HEK293T (cell line): ENCODE measurements at regions not wholly inside any gene's neighbourhood (a gene's known extent, or its start where the extent isn't known, plus 50 kb on each side); places are given as distances from the start of the nearest gene placed in this dataset.

Experiments used
- CTCF ChIA-PET: fragments of 350-600 bp; formaldehyde crosslinking; extraction: SDS; loops from one replicate; lab custom pipeline; 2021; ENCODE audit warnings: antibody characterized with exemption, inconsistent platforms; lab: Yijun Ruan, JAX
- POLR2A ChIA-PET: fragments of 350-600 bp; formaldehyde crosslinking; extraction: SDS; loops from one replicate; lab custom pipeline; 2020; ENCODE audit warnings: antibody characterized with exemption, inconsistent platforms; lab: Yijun Ruan, JAX
- DNase-seq: peaks from one replicate; pipeline ENCODE4 v3.0.0; 2012; ENCODE audit warnings: mixed read lengths; ENCODE audit errors: extremely low spot score
- ARNT ChIP-seq: fragments of 450-650 bp; IDR thresholded peaks from 2 replicates; pipeline ENCODE4 v1.6.1; 2017; ENCODE audit warnings: mild to moderate bottlenecking
- BHLHE40 ChIP-seq: fragments of 450-650 bp; IDR thresholded peaks from 2 replicates; pipeline ENCODE4 v1.6.1; 2016; ENCODE audit warnings: mild to moderate bottlenecking, moderate library complexity, borderline replicate concordance
- CTBP1 ChIP-seq: fragments of 450-650 bp; IDR thresholded peaks from 2 replicates; pipeline ENCODE4 v1.6.1; 2016; ENCODE audit warnings: borderline replicate concordance
- ELF4 ChIP-seq: fragments of 450-650 bp; IDR thresholded peaks from 2 replicates; pipeline ENCODE4 v1.6.1; 2017; ENCODE audit warnings: antibody characterized with exemption
- FOXA1 ChIP-seq: fragments of 450-650 bp; IDR thresholded peaks from 2 replicates; pipeline ENCODE4 v1.6.1; 2016; ENCODE audit warnings: mild to moderate bottlenecking
- FOXK2 ChIP-seq: fragments of 450-650 bp; IDR thresholded peaks from 2 replicates; pipeline ENCODE4 v1.6.1; 2016; ENCODE audit warnings: mild to moderate bottlenecking
- FOXM1 ChIP-seq: fragments of 450-650 bp; IDR thresholded peaks from 2 replicates; pipeline ENCODE4 v1.6.1; 2017; ENCODE audit warnings: mild to moderate bottlenecking, borderline replicate concordance
- HDGF ChIP-seq: fragments of 450-650 bp; IDR thresholded peaks from 2 replicates; pipeline ENCODE4 v1.6.1; 2017; ENCODE audit warnings: antibody characterized with exemption, borderline replicate concordance
- L3MBTL2 ChIP-seq: fragments of 450-650 bp; conservative IDR thresholded peaks from 2 replicates; pipeline ENCODE4 v1.6.1; 2016; ENCODE audit warnings: mild to moderate bottlenecking
- LEF1 ChIP-seq: fragments of 450-650 bp; IDR thresholded peaks from 2 replicates; pipeline ENCODE4 v1.6.1; 2017; ENCODE audit warnings: mild to moderate bottlenecking, borderline replicate concordance
- NFRKB ChIP-seq: fragments of 450-650 bp; IDR thresholded peaks from 2 replicates; pipeline ENCODE4 v1.6.1; 2016; ENCODE audit warnings: mild to moderate bottlenecking, moderate library complexity
- PKNOX1 ChIP-seq: fragments of 450-650 bp; IDR thresholded peaks from 2 replicates; pipeline ENCODE4 v1.6.1; 2016
- SP1 ChIP-seq: fragments of 450-650 bp; IDR thresholded peaks from 2 replicates; pipeline ENCODE4 v1.6.1; 2017
- SUZ12 ChIP-seq: fragments of 450-650 bp; IDR thresholded peaks from 2 replicates; pipeline ENCODE4 v1.6.1; 2016; ENCODE audit warnings: mild to moderate bottlenecking
- TARDBP ChIP-seq: fragments of 450-650 bp; IDR thresholded peaks from 2 replicates; pipeline ENCODE4 v1.6.1; 2016
- ZNF384 ChIP-seq: fragments of 450-650 bp; IDR thresholded peaks from 2 replicates; pipeline ENCODE4 v1.6.1; 2016

- TF ChIP-seq CTBP1 (no peak), SUZ12 (no peak), HDGF (no peak), ZNF384 (no peak), LEF1 (no peak), ARNT (no peak), SP1 (no peak), TARDBP (no peak), NFRKB (no peak), FOXK2 (no peak), BHLHE40 (no peak), FOXM1 (no peak), PKNOX1 (no peak), ELF4 (no peak), L3MBTL2 (no peak), FOXA1 (no peak)
- no peak for DNase-seq
- CTCF ChIA-PET: no interaction called here
- POLR2A ChIA-PET: no interaction called here
These were observed 137.8 kb upstream of the CCL2 start for GRCh38 chr17:34117332-34117731.

GRCh38 chr17:34117811-34118210 is 137.3 kb upstream of the CCL2 start:
- TF ChIP-seq ELF4 (no peak), HDGF (no peak), PKNOX1 (no peak), L3MBTL2 (no peak), ARNT (no peak), BHLHE40 (no peak), NFRKB (no peak), FOXM1 (no peak), FOXA1 (no peak), LEF1 (no peak)
- POLR2A ChIA-PET: no interaction called here

GRCh38 chr17:34118564-34118963 is 136.5 kb upstream of the CCL2 start:
- ChIA-PET POLR2A (no interaction called here), CTCF (no interaction called here)
- DNase-seq: no peak
- TF ChIP-seq L3MBTL2 (no peak), SUZ12 (no peak), BHLHE40 (no peak), ZNF384 (no peak), LEF1 (no peak), CTBP1 (no peak)

More at GRCh38 chr17:34117811-34118210, 137.3 kb upstream of the CCL2 start:
- CTCF ChIA-PET: no interaction called here
- DNase-seq: no peak

- TF ChIP-seq ELF4 (no peak), LEF1 (no peak), BHLHE40 (no peak), PKNOX1 (no peak), FOXA1 (no peak), CTBP1 (no peak), SUZ12 (no peak), ZNF384 (no peak), ARNT (no peak), SP1 (no peak), HDGF (no peak), NFRKB (no peak), TARDBP (no peak), FOXK2 (no peak), FOXM1 (no peak), L3MBTL2 (no peak)
- ChIA-PET CTCF (no interaction called here), POLR2A (no interaction called here)
- DNase-seq: no peak
These were observed 133.8 kb upstream of the CCL2 start for GRCh38 chr17:34121311-34121710.

- ChIA-PET POLR2A (no interaction called here), CTCF (no interaction called here)
- no peak for TF ChIP-seq TARDBP
- no peak for TF ChIP-seq ZNF384
- TF ChIP-seq LEF1: no peak
- no peak for TF ChIP-seq ARNT
- no peak for TF ChIP-seq ELF4
- no peak for TF ChIP-seq FOXA1
- TF ChIP-seq FOXK2: no peak
- TF ChIP-seq L3MBTL2: no peak
- TF ChIP-seq FOXM1: no peak
- no peak for TF ChIP-seq NFRKB
- TF ChIP-seq CTBP1: no peak
- TF ChIP-seq SP1: no peak
- TF ChIP-seq SUZ12: no peak
- no peak for DNase-seq
These were observed 132.6 kb upstream of the CCL2 start for GRCh38 chr17:34122515-34122914.

- CTCF ChIA-PET: no interaction called here
- POLR2A ChIA-PET: no interaction called here
- no peak for TF ChIP-seq FOXM1
- no peak for TF ChIP-seq L3MBTL2
- no peak for TF ChIP-seq NFRKB
- no peak for TF ChIP-seq PKNOX1
- TF ChIP-seq CTBP1: no peak
- no peak for TF ChIP-seq LEF1
- no peak for TF ChIP-seq ZNF384
- TF ChIP-seq ARNT: no peak
- no peak for TF ChIP-seq FOXA1
- no peak for TF ChIP-seq ELF4
- TF ChIP-seq HDGF: no peak
- TF ChIP-seq FOXK2: no peak
- TF ChIP-seq TARDBP: no peak
- no peak for TF ChIP-seq BHLHE40
- no peak for TF ChIP-seq SP1
- TF ChIP-seq SUZ12: no peak
These were observed 130.1 kb upstream of the CCL2 start for GRCh38 chr17:34125010-34125409.

More at GRCh38 chr17:34125010-34125409, 130.1 kb upstream of the CCL2 start:
- no peak for DNase-seq
